ENCODE measurements at regions not wholly inside any gene's neighbourhood (a gene's known extent, or its start where the extent isn't known, plus 50 kb on each side); places are given as distances from the start of the nearest gene placed in this dataset.
"Not testable (repeated sequence)": the region's sequence is repeated elsewhere in the genome, so short reads cannot be mapped to it uniquely, and the experiment has no call there.

- DNase-seq: no peak
These were observed 51.1 kb upstream of the EGFL7 start for GRCh38 chr9:136611606-136612005.

DNA sequence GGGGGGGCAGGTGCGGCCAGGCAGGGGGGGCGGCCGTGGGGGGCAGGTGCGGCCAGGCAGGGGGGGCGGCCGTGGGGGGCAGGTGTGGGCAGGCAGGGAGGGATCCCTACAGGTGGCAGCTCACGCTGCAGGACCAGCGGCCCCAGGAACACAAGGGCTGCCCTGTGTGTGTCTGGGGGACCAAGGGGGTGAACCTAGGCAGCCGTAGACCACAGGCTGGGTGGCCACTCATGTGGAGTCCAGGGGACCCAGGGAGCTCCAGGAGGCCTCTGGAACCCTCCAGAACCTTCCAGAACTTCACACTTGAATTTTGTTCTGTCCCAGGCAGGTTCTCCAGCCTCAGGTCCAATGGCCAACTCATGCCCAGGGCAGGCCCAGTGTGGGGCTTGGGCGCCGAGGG lies 51.6 kb upstream of the EGFL7 start:
- no peak for DNase-seq

GRCh38 chr9:136610426-136610825 lies 52.3 kb upstream of the EGFL7 start:
- DNase-seq: no peak

DNA sequence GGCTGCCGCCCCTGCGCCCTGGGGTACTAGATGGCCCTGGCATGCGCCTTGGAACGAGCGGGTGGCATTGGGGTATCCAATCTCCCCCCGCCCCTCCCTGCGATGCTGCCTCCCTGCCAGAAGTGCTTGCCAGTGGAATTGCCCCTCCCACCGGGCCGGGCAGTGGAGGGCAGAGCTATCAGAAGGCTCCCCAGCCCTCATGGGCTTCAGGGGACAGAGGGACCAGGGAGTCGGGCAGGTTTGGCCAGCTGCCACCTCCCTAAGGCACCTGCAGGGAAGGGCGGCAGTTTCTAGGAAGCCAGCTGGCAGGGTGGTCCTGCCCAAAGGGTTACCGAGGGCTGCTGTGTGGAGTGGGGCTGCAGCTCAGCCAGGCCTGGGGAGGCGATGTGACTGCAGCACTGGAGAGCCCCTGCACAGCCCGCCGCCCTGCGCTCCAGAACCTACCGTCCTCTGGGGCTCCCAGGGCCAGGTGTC lies 52.8 kb upstream of the EGFL7 start:
- no peak for DNase-seq

DNA sequence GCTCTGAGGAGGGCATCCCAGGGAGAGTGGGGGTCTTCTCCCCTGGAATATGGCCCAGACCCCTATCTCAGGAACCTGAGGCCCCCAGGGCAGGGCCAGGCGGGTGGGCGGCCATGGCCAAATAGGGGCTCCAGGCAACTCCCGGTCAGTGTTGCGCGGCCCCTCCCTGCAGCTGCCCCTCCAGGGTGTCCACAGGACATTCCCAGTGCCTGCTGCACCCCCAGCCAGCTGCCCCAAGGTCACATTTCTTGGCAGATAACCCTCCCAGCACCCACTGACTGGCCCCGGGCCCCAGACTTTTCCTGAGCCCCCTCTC lies 53.6 kb upstream of the EGFL7 start:
- no peak for DNase-seq

DNA sequence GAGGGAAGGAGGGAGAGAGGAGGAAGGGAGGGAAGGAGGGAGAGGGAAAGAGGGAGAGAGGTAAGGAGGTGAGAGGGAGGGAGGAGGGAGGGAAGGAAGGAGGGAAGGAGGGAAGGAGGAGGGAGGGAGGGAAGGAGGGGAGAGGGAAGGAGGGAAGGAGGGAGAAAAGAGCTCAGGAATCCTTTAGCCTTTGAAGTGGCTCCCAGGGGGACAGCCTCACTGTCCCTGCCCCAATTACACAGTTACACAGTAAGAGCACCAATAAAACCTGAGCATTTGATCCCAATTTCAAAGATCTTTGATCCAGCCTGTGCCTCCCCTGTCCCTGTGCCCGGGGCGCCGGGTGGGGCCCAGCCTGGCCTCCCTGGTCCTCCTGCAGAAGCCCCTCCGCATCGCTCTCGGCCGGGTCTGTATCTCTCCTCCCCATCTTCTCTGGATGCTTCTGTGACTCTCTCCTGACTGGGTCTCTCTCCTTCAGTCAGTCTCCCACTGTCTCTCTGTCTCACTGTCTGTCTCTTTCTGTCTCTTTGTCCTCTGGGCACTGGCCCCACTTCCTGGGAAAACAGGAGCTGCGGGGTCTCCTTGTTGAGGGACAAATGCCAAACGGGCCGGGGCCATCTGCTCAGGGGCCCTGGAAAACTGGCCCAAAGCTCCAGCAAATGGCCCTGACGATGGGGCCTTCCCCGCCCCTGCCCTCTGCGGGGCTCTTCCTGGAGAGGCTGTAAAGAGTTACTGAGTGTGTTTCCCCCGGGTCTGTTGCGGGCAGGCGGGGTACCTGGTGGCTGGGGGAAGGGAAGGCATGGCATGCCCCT lies 54.2 kb upstream of the EGFL7 start:
- DNase-seq: no peak

DNA sequence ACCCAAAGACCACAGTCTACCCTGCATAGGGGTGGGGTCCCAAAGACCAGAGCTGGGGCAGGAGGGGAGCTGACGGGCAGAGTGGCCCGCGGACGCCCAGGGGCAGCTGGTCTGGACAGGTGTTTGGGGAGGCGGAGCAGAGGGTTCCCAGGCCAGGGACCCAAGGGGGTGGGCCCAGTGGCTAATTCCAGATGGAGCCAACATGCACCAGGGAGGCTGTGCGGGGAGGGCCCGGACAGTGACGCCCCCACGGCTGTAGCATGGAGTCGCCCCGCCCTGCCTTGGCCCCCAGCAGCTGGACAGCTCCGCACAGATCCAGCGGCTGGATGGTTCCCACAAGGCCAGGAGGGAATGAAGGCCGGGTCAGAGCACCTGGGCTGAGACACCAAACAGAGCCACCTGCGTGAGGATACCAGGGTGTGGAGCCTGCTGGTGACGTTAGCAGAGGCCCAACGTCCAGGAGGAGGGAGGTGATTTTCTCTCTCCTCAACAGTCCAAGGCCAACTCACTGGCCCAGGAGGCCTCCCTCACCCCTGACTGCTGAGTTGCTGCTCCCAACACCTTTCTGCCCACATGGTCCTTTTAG lies 55.3 kb upstream of the EGFL7 start:
- DNase-seq: no peak

DNA sequence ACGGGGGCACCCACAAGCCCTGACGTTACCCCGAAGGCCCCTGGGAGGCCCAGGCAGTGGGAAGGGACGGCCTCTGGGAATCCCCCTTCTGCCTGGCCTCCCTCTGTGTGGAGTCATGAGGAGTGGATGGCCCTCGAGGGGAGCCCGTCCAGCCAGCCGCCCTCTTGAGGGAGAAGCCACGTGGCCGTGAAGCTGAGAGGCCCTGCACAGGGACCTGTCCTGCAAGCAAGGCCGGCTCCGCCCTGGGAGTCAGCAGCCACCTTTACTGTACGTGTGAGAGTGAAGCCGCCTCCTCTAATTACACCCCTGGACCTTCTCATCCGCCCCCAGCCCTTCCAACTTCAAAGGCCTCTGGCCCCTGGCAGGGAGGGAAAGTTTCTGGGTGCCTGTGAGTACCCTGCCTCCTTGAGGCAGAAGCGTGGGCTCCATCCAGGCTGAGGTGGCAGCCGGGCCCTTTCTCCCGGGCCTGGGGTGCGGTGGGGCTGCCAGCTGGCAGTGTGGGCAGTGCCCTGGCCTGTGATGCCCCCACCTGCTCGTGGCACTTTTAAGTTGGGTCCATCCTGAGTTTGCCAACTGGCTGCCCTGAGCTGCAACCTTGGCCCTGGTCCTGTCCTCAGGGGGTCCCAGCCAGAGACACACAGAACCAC lies 55.9 kb upstream of the EGFL7 start:
- DNase-seq: no peak

GRCh38 chr9:136605988-136606660 lies 56.6 kb upstream of the EGFL7 start:
- no peak for DNase-seq

GRCh38 chr9:136604823-136605525 lies 57.7 kb upstream of the EGFL7 start:
- DNase-seq: no peak

- no peak for DNase-seq
These were observed 58.3 kb upstream of the NOTCH1 start for GRCh38 chr9:136603901-136604814.

GRCh38 chr9:136603216-136603615 lies 57.4 kb upstream of the NOTCH1 start:
- no peak for DNase-seq

GRCh38 chr9:136602193-136602885 lies 56.5 kb upstream of the NOTCH1 start:
- DNase-seq: no peak

DNA sequence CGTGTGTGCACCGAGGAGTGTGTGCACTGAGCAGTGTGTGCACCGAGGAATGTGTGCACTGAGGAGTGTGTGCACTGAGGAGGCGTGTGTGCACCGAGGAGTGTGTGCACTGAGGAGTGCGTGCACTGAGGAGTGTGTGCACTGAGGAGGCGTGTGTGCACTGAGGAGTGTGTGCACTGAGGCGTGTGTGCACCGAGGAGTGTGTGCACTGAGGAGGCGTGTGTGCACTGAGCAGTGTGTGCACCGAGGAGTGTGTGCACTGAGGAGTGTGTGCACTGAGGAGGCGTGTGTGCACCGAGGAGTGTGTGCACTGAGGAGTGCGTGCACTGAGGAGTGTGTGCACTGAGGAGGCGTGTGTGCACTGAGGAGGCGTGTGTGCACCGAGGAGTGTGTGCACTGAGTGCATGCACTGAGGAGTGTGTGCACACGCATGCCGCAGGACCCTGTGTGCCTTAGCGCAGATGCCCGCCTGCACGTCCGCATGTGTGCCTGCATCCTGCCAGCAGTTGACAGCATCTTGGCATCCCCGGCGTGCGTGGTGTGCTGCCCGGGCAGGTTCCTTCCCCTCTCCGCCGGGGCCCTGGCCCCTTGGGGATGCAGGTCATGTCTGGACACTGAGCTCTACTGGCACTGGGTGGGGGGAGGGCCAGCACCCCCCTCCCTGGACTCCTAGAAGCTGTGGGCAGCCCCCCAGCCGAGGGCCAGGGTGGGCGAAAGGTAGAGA lies 55.6 kb upstream of the NOTCH1 start:
- DNase-seq: not testable (repeated sequence)

DNA sequence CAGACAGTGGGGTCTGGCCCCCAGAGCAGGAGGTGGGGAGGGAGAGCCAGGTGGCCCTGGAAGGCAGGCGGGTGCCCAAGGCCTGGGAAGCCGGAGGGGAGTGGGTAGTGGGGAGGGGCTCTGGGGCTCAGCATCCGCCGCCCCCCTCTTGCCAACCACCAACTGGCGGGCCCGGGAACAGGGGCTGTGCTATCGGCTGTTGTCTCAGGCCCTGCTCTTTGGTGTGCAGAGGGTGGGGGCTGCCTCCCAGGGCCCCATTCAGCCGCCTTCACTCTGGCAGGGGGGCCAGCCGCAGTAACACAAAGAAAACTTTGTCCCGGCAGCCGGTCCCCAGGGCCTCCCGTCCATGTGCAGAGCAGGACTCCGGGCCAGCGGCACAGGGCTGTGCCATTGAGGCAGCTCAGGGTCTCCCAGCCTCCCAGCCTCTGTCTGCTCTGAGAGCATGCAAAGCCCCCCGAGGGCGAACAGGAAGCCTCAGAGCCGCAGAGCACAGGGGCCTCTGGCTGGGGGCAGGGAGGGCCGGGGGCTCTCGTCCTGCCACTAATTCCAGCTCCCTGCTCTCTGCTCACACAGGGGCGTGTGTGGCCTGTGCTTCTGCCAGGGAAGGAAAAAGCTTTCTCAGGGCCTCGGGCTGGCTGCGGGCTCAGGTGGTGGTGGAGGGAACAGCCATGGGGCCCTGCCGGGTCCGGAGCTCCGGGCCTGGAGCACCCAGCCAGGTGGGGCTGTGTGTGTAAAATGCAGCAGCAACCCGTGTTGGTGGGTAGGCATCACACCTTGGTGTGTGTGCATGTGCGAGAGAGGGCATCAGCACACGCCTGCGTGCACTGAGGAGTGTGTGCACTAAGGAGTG lies 54.2 kb upstream of the NOTCH1 start:
- DNase-seq: peak; percentile 43

DNA sequence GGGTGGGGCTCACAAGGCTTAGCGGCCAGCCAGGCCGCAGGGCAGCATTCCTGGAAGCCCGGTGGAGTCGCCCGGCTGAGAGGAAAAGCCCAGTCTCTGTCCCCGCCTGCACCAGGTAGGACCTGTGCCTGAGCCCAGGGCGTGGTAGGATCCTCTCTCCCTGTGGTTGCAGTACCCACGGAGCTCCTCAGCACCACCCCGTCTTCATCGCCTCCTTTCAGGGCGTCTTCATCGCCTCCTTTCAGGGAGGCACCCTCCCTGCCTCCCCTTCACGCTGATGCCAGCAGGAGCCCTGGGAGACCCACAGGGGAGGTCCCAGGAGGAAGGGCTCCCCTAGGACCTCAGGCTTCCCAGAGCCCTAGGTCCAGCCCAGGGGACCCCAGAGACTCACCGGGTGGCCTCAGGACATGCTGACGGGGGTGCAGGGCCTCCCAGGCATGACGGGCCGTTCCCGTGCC lies 53.3 kb upstream of the NOTCH1 start:
- no peak for DNase-seq

DNA sequence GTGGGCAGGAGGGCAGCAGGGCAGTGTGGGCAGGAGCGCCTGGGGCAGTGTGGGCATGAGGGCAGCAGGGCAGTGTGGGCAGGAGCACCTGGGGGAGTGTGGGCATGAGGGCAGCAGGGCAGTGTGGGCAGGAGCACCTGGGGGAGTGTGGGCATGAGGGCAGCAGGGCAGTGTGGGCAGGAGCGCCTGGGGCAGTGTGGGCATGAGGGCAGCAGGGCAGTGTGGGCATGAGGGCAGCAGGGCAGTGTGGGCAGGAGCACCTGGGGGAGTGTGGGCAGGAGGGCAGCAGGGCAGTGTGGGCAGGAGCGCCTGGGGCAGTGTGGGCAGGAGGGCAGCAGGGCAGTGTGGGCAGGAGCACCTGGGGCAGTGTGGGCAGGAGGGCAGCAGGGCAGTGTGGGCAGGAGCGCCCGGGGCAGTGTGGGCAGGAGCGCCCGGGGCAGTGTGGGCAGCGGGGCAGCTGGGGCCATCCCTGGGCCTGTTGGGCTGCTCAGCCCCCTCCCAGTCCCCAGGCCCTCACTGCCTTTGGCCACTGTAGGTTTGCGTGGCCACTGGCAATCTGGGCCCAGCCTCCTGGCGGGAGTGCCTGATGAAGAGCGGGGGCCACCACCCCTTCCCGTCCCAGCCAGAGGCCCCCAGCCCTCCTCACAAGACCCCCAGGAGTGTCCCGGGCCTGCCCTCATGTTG lies 52.7 kb upstream of the NOTCH1 start:
- DNase-seq: not testable (repeated sequence)

GRCh38 chr9:136597965-136598364 lies 52.1 kb upstream of the NOTCH1 start:
- no peak for DNase-seq
